DOHH2 (cell line): ENCODE measurements at regions not wholly inside any gene's neighbourhood (a gene's known extent, or its start where the extent isn't known, plus 50 kb on each side); places are given as distances from the start of the nearest gene placed in this dataset.

Experiments used
- CTCF ChIP-seq: fragments of 200-600 bp; sonication (generic); IDR thresholded peaks from one replicate; pipeline ENCODE4 v1.5.1; 2014; ENCODE audit warnings: antibody characterized with exemption, mild to moderate bottlenecking, low read depth, low read length; ENCODE audit not compliant: poor library complexity, severe bottlenecking
- EZH2phosphoT487 ChIP-seq: fragments of 200-600 bp; sonication (generic); IDR thresholded peaks from 2 replicates; pipeline ENCODE4 v1.6.1; 2017; ENCODE audit warnings: borderline replicate concordance, mild to moderate bottlenecking, antibody characterized with exemption, low read length, moderate library complexity, mixed read lengths

GRCh38 chr13:97110936-97111335, 111.2 kb upstream of the MBNL2 start:
- TF ChIP-seq CTCF = no peak
- no peak for TF ChIP-seq EZH2phosphoT487
